OCI-LY1 (cell line): ENCODE measurements at regions not wholly inside any gene's neighbourhood (a gene's known extent, or its start where the extent isn't known, plus 50 kb on each side); places are given as distances from the start of the nearest gene placed in this dataset.

Experiments used
- H2AFZ ChIP-seq: fragments of 200-600 bp; sonication (generic), shearing (Covaris generic); 2 replicates; pipeline ENCODE4 v1.6.0; 2014; ENCODE audit warnings: antibody characterized with exemption, mild to moderate bottlenecking, low read length
- H3F3A ChIP-seq: fragments of 200-600 bp; sonication (generic), shearing (Covaris generic); 2 replicates; pipeline ENCODE4 v1.6.0; 2014; ENCODE audit warnings: mild to moderate bottlenecking, antibody characterized with exemption, low read length, moderate library complexity; ENCODE audit not compliant: insufficient read depth
- H3K27ac ChIP-seq: fragments of 200-600 bp; sonication (generic); 2 replicates; pipeline ENCODE4 v1.5.1; 2014; ENCODE audit warnings: low read length, mixed run types, mild to moderate bottlenecking, low read depth; ENCODE audit not compliant: poor library complexity, severe bottlenecking
- H3K27me3 ChIP-seq: fragments of 200-600 bp; sonication (generic); 2 replicates; pipeline ENCODE4 v1.6.0; 2014; ENCODE audit warnings: antibody characterized with exemption, mild to moderate bottlenecking, low read length, moderate library complexity; ENCODE audit not compliant: insufficient read depth
- H3K36me3 ChIP-seq: fragments of 200-600 bp; sonication (generic); 2 replicates; pipeline ENCODE4 v1.6.1; 2014; ENCODE audit warnings: mild to moderate bottlenecking, antibody characterized with exemption, low read length, moderate library complexity, mixed read lengths; ENCODE audit not compliant: insufficient read depth
- H3K4me1 ChIP-seq: fragments of 200-600 bp; sonication (generic); 2 replicates; pipeline ENCODE4 v1.5.1; 2014; ENCODE audit warnings: mild to moderate bottlenecking, low read length, moderate library complexity; ENCODE audit not compliant: insufficient read depth, severe bottlenecking
- H3K4me2 ChIP-seq: fragments of 200-600 bp; sonication (generic), shearing (Covaris generic); 2 replicates; pipeline ENCODE4 v1.6.1; 2014; ENCODE audit warnings: low read length
- H3K4me3 ChIP-seq: fragments of 200-600 bp; sonication (generic); 2 replicates; pipeline ENCODE4 v1.5.1; 2014; ENCODE audit warnings: low read length, low read depth, mild to moderate bottlenecking, mixed read lengths; ENCODE audit not compliant: poor library complexity, severe bottlenecking
- H3K79me2 ChIP-seq: fragments of 200-600 bp; shearing (Covaris generic); 2 replicates; pipeline ENCODE4 v1.6.1; 2016; ENCODE audit warnings: mixed run types, low read length, mixed read lengths; ENCODE audit not compliant: insufficient read depth
- H3K9ac ChIP-seq: fragments of 200-600 bp; sonication (generic), shearing (Covaris generic); 2 replicates; pipeline ENCODE4 v1.6.1; 2014; ENCODE audit warnings: mild to moderate bottlenecking, low read length, mixed read lengths
- H3K9me2 ChIP-seq: fragments of 200-600 bp; sonication (generic), shearing (Covaris generic); 2 replicates; pipeline ENCODE4 v1.6.1; 2014; ENCODE audit warnings: low read depth, mild to moderate bottlenecking, low read length, mixed read lengths
- H3K9me3 ChIP-seq: fragments of 200-600 bp; shearing (Covaris generic); 2 replicates; pipeline ENCODE4 v1.6.1; 2014; ENCODE audit warnings: low read length, mixed read lengths
- H4K20me1 ChIP-seq: fragments of 200-600 bp; sonication (generic), shearing (Covaris generic); 2 replicates; pipeline ENCODE4 v1.6.0; 2016; ENCODE audit warnings: mild to moderate bottlenecking, low read length; ENCODE audit not compliant: insufficient read depth
- CTCF ChIP-seq: fragments of 200-600 bp; sonication (generic), shearing (Covaris generic); IDR thresholded peaks from 2 replicates; pipeline ENCODE4 v1.5.1; 2017; ENCODE audit warnings: mild to moderate bottlenecking, antibody characterized with exemption, low read length, moderate library complexity, mixed read lengths
- EZH2 ChIP-seq: fragments of 200-600 bp; sonication (generic), shearing (Covaris generic); IDR thresholded peaks from 2 replicates; pipeline ENCODE4 v1.8.0; 2017; ENCODE audit warnings: borderline replicate concordance, mixed run types, mild to moderate bottlenecking, antibody characterized with exemption, low read length, moderate library complexity, mixed read lengths

DNA sequence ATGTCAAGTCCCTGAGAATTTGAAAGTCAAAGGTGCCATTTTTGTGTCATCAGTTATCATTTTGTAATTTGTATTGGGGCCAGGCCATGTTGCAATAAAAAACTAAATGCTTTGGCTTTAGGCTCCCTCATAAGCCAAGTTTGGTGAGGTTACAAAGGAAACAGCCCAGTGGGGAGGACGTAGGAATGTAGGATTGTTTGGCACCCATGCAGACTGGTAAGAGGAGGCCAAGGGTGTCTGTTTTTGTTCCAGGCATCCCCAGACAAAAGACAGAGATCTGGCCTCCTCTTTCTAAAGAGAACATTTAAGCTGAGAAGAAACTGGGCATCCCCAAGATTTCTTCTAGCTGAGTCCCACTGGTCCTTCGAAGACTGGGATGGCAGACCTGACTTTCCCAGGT lies 111.7 kb downstream of the SUDS3 start:
- no peaks in the 10 kb centered on the region for H3K9me3 ChIP-seq

GRCh38 chr12:118493962-118494361 lies 117.6 kb downstream of the SUDS3 start:
- Histone ChIP-seq H3K27ac (no peak overlapping the region), H3K36me3 (no peaks in the 10 kb centered on the region), H3K4me3 (no peak overlapping the region), H3K79me2 (no peaks in the 10 kb centered on the region), H3K9ac (no peak overlapping the region), H4K20me1 (no peaks in the 10 kb centered on the region), H3K4me2 (no peak overlapping the region), H3K9me2 (no peaks in the 10 kb centered on the region), H3K9me3 (no peaks in the 10 kb centered on the region), H3K4me1 (no peaks in the 10 kb centered on the region), H3F3A (no peaks in the 10 kb centered on the region), H2AFZ (no peak overlapping the region), H3K27me3 (0 out of 2 replicates have a peak, but pooled peaks cover 4% of the 10 kb centered on the region)
- TF ChIP-seq CTCF, result no peak
- TF ChIP-seq EZH2, result no peak

More for the DNA sequence above, 111.7 kb downstream of the SUDS3 start:
- no peaks in the 10 kb centered on the region for H4K20me1 ChIP-seq
- H3K79me2 ChIP-seq, result no peaks in the 10 kb centered on the region
- H3K27me3 ChIP-seq, result 0 out of 2 replicates have a peak, but pooled peaks cover 4% of the 10 kb centered on the region
- no peaks in the 10 kb centered on the region for H3K9me2 ChIP-seq
- H3K4me2 ChIP-seq, result no peak overlapping the region
- TF ChIP-seq EZH2, result no peak
- no peak for TF ChIP-seq CTCF
- H3F3A ChIP-seq, result no peaks in the 10 kb centered on the region
- H3K4me3 ChIP-seq, result no peak overlapping the region
- H3K36me3 ChIP-seq, result no peaks in the 10 kb centered on the region
- no peaks in the 10 kb centered on the region for H3K4me1 ChIP-seq
- no peak overlapping the region for H2AFZ ChIP-seq
- no peak overlapping the region for H3K27ac ChIP-seq
- no peak overlapping the region for H3K9ac ChIP-seq

DNA sequence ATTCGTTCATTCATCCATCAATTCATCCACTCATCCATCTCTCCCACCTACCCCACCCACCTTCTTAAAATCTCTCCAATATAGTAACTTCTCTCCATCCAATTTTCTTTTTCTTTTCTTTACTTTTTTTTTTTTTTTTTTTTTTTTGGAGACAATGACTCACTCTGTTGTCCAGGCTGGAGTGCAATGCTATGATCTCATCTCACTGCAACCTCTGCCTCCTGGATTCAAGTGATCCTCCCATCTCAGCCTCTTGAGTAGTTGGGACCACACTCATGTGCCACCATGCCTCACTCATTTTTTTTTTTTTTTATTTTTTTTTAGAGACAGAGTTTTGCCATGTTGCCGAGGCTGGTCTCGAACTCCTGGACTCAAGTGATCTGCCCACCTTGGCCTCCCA lies 118.4 kb downstream of the SUDS3 start:
- H4K20me1 ChIP-seq, result no peaks in the 10 kb centered on the region
- no peak overlapping the region for H3K27ac ChIP-seq
- no peaks in the 10 kb centered on the region for H3K4me1 ChIP-seq
- no peaks in the 10 kb centered on the region for H3F3A ChIP-seq
- TF ChIP-seq CTCF (no peak), EZH2 (no peak)
- H2AFZ ChIP-seq, result no peak overlapping the region
- H3K9ac ChIP-seq, result no peak overlapping the region
- H3K36me3 ChIP-seq, result no peaks in the 10 kb centered on the region
- no peaks in the 10 kb centered on the region for H3K9me3 ChIP-seq
- no peaks in the 10 kb centered on the region for H3K9me2 ChIP-seq
- no peak overlapping the region for H3K4me2 ChIP-seq
- H3K4me3 ChIP-seq, result no peak overlapping the region
- H3K27me3 ChIP-seq, result no peaks in the 10 kb centered on the region
- no peaks in the 10 kb centered on the region for H3K79me2 ChIP-seq
